ENCODE measurements at regions not wholly inside any gene's neighbourhood (a gene's known extent, or its start where the extent isn't known, plus 50 kb on each side); places are given as distances from the start of the nearest gene placed in this dataset.

- Histone ChIP-seq H2AFZ (ENCODE audit: low read length) (no peak overlapping the region), H3K27ac (ENCODE audit: low read depth, low read length) (no peak overlapping the region), H3K36me3 (ENCODE audit: insufficient read depth, low read length) (no peaks in the 10 kb centered on the region), H3K27me3 (ENCODE audit: insufficient read depth, low read length) (no peaks in the 10 kb centered on the region), H3K4me2 (ENCODE audit: insufficient read depth, low read length) (no peak overlapping the region), H3K79me2 (ENCODE audit: insufficient read depth, low read length) (no peaks in the 10 kb centered on the region), H3K9me3 (ENCODE audit: low read depth, low read length) (peaks cover 3% of the 10 kb centered on the region), H4K20me1 (ENCODE audit: insufficient read depth, low read length) (no peaks in the 10 kb centered on the region), H3K4me1 (ENCODE audit: insufficient read depth, low read length) (peaks cover 20% of the 10 kb centered on the region), H3K4me3 (ENCODE audit: insufficient read depth, low read length) (no peak overlapping the region)
- TF ChIP-seq CTCF (IDR thresholded peaks at IDR 0.05; ENCODE audit: extremely low read depth, low read depth, low read length), result no peak
- DNase-seq (ENCODE audit: insufficient read length, low spot score, missing footprints), result no peak
Measured at GRCh38 chr1:222457513-222457912, 90.4 kb downstream of the HHIPL2 start.

GRCh38 chr1:222457084-222457483 lies 90.8 kb downstream of the HHIPL2 start:
- H3K36me3 ChIP-seq (ENCODE audit: insufficient read depth, low read length), result no peaks in the 10 kb centered on the region
- peaks cover 3% of the 10 kb centered on the region for H3K9me3 ChIP-seq (ENCODE audit: low read depth, low read length)
- TF ChIP-seq CTCF (IDR thresholded peaks at IDR 0.05; ENCODE audit: extremely low read depth, low read depth, low read length), result no peak
- no peaks in the 10 kb centered on the region for H3K27me3 ChIP-seq (ENCODE audit: insufficient read depth, low read length)
- no peak overlapping the region for H3K27ac ChIP-seq (ENCODE audit: low read depth, low read length)
- DNase-seq (ENCODE audit: insufficient read length, low spot score, missing footprints), result no peak
- H4K20me1 ChIP-seq (ENCODE audit: insufficient read depth, low read length), result no peaks in the 10 kb centered on the region
- H3K4me1 ChIP-seq (ENCODE audit: insufficient read depth, low read length), result peaks cover 20% of the 10 kb centered on the region
- no peak overlapping the region for H3K4me2 ChIP-seq (ENCODE audit: insufficient read depth, low read length)
- no peak overlapping the region for H2AFZ ChIP-seq (ENCODE audit: low read length)
- H3K79me2 ChIP-seq (ENCODE audit: insufficient read depth, low read length), result no peaks in the 10 kb centered on the region
- no peak overlapping the region for H3K4me3 ChIP-seq (ENCODE audit: insufficient read depth, low read length)

- Histone ChIP-seq H3K4me3 (ENCODE audit: insufficient read depth, low read length) (peak overlapping the region; percentile 63), H3K27me3 (ENCODE audit: insufficient read depth, low read length) (no peaks in the 10 kb centered on the region), H3K79me2 (ENCODE audit: insufficient read depth, low read length) (no peaks in the 10 kb centered on the region), H3K4me2 (ENCODE audit: insufficient read depth, low read length) (peak overlapping the region; percentile 88), H3K9me3 (ENCODE audit: low read depth, low read length) (peaks cover 3% of the 10 kb centered on the region), H3K36me3 (ENCODE audit: insufficient read depth, low read length) (no peaks in the 10 kb centered on the region), H3K27ac (ENCODE audit: low read depth, low read length) (peak overlapping the region; percentile 90), H3K4me1 (ENCODE audit: insufficient read depth, low read length) (peaks cover 20% of the 10 kb centered on the region), H2AFZ (ENCODE audit: low read length) (peak overlapping the region; percentile 76), H4K20me1 (ENCODE audit: insufficient read depth, low read length) (no peaks in the 10 kb centered on the region)
- peak; percentile 97 for TF ChIP-seq CTCF (IDR thresholded peaks at IDR 0.05; ENCODE audit: extremely low read depth, low read depth, low read length)
- peak; percentile 92 for DNase-seq (ENCODE audit: insufficient read length, low spot score, missing footprints)
Measured at GRCh38 chr1:222455188-222455879, 92.6 kb downstream of the HHIPL2 start.

GRCh38 chr1:222454782-222455181 lies 93.1 kb downstream of the HHIPL2 start:
- Histone ChIP-seq H3K36me3 (ENCODE audit: insufficient read depth, low read length) (no peaks in the 10 kb centered on the region), H4K20me1 (ENCODE audit: insufficient read depth, low read length) (no peaks in the 10 kb centered on the region), H2AFZ (ENCODE audit: low read length) (peak overlapping the region; percentile 76), H3K27ac (ENCODE audit: low read depth, low read length) (peak overlapping the region; percentile 90), H3K9me3 (ENCODE audit: low read depth, low read length) (peaks cover 3% of the 10 kb centered on the region), H3K27me3 (ENCODE audit: insufficient read depth, low read length) (no peaks in the 10 kb centered on the region), H3K4me1 (ENCODE audit: insufficient read depth, low read length) (peaks cover 20% of the 10 kb centered on the region), H3K4me3 (ENCODE audit: insufficient read depth, low read length) (peak overlapping the region; percentile 63), H3K4me2 (ENCODE audit: insufficient read depth, low read length) (peak overlapping the region; percentile 88), H3K79me2 (ENCODE audit: insufficient read depth, low read length) (no peaks in the 10 kb centered on the region)
- peak; percentile 91 for DNase-seq (ENCODE audit: insufficient read length, low spot score, missing footprints)
- TF ChIP-seq CTCF (IDR thresholded peaks at IDR 0.05; ENCODE audit: extremely low read depth, low read depth, low read length), result no peak
